Lower lobe of right lung (tissue), 2 donors: ENCODE measurements at regions not wholly inside any gene's neighbourhood (a gene's known extent, or its start where the extent isn't known, plus 50 kb on each side); places are given as distances from the start of the nearest gene placed in this dataset.

ENCODE experiments used
- ATAC-seq, 2 donors: fragments of 200-7000 bp; cut with Tn5 transposase; one replicate each; pipeline ENCODE4 v1.9.1; 2020 to 2022; ENCODE audit warnings: mild to moderate bottlenecking in 2 of 2, moderate library complexity in 2 of 2
- DNase-seq: peaks from one replicate; pipeline ENCODE4 v3.0.0-alpha.2; 2020
- H3K27ac ChIP-seq: fragments of 200-600 bp; one replicate; pipeline ENCODE4 v1.8.0; 2022
- H3K27me3 ChIP-seq: fragments of 200-600 bp; one replicate; pipeline ENCODE4 v1.8.0; 2022; ENCODE audit warnings: low read depth
- H3K36me3 ChIP-seq: fragments of 200-600 bp; one replicate; pipeline ENCODE4 v1.8.0; 2022; ENCODE audit warnings: mild to moderate bottlenecking
- H3K4me1 ChIP-seq: fragments of 200-600 bp; one replicate; pipeline ENCODE4 v1.8.0; 2022
- H3K4me3 ChIP-seq: fragments of 200-600 bp; one replicate; pipeline ENCODE4 v1.8.0; 2022; ENCODE audit warnings: mild to moderate bottlenecking
- H3K9me3 ChIP-seq: fragments of 200-600 bp; one replicate; pipeline ENCODE4 v1.8.0; 2022
- intact Hi-C: fragments of 100-400 bp; cut with DNase I; formaldehyde crosslinking; loops from one replicate; pipeline ENCODE4 v1.11.0; 2022
- TF ChIP-seq, protein P1 (sequence below): fragments of 200-600 bp; IDR thresholded peaks from one replicate; pipeline ENCODE4 v1.8.0; 2022; ENCODE audit warnings: antibody characterized with exemption, mild to moderate bottlenecking
- donor health status: DM: no; HTN: yes; CAD: no; lungs with severe emphysema.

DNA sequence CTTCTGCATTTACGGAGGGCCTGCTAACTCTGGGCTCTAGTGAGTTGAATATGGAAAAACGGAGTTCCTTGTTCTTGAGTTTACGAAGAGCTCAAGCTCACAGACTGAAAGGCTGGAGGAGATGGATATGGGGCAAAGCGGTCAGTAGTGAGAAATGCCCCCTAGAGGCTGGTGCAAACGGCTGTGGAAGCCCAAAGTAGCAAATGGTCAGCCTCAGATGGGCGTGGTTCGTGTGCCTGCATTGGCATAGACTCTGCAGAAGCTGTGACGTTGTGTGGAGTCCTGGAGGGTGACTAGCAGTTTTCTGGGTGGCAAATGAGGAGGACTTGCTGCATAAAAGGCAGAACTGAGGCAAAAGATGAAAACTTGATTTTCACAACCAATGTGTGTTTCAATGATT lies 93.6 kb upstream of the TWIST2 start:
- H3K27ac ChIP-seq: no peak overlapping the region
- no peaks in the 10 kb centered on the region for H3K4me1 ChIP-seq
- H3K9me3 ChIP-seq: peaks cover 5% of the 10 kb centered on the region
- DNase-seq (no peak), ATAC-seq (no peak)
- H3K4me3 ChIP-seq: no peak overlapping the region
- H3K27me3 ChIP-seq: no peaks in the 10 kb centered on the region
- H3K36me3 ChIP-seq: no peaks in the 10 kb centered on the region
- TF ChIP-seq, protein P1, sequence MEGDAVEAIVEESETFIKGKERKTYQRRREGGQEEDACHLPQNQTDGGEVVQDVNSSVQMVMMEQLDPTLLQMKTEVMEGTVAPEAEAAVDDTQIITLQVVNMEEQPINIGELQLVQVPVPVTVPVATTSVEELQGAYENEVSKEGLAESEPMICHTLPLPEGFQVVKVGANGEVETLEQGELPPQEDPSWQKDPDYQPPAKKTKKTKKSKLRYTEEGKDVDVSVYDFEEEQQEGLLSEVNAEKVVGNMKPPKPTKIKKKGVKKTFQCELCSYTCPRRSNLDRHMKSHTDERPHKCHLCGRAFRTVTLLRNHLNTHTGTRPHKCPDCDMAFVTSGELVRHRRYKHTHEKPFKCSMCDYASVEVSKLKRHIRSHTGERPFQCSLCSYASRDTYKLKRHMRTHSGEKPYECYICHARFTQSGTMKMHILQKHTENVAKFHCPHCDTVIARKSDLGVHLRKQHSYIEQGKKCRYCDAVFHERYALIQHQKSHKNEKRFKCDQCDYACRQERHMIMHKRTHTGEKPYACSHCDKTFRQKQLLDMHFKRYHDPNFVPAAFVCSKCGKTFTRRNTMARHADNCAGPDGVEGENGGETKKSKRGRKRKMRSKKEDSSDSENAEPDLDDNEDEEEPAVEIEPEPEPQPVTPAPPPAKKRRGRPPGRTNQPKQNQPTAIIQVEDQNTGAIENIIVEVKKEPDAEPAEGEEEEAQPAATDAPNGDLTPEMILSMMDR: no peak
- intact Hi-C loops: no loop called here

DNA sequence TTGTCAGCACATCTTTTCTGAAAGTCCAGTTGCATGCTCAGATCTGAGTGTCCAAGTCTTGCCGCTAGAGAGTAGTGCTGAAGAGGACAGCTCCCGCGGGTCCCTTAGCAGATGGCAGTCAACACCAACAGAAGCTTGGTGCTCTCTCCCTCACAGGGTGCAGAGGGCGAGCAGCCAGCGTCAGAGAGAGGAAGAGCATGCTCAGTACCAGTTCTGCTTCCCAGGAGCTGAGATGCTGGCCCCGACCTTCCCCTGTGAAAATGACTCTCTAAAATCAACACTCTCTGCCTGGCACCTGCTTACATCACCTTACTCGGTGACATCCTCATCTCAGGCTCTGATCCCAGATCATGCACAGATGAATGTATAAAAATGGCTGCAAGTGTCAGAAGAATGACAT lies 86.0 kb upstream of the TWIST2 start:
- TF ChIP-seq, protein P1: no peak
- DNase-seq (no peak), ATAC-seq (no peak)
- Histone ChIP-seq H3K9me3 (no peaks in the 10 kb centered on the region), H3K4me3 (no peak overlapping the region), H3K27me3 (peaks cover 11% of the 10 kb centered on the region), H3K27ac (no peak overlapping the region), H3K36me3 (no peaks in the 10 kb centered on the region), H3K4me1 (no peaks in the 10 kb centered on the region)
- intact Hi-C loops: no loop called here

DNA sequence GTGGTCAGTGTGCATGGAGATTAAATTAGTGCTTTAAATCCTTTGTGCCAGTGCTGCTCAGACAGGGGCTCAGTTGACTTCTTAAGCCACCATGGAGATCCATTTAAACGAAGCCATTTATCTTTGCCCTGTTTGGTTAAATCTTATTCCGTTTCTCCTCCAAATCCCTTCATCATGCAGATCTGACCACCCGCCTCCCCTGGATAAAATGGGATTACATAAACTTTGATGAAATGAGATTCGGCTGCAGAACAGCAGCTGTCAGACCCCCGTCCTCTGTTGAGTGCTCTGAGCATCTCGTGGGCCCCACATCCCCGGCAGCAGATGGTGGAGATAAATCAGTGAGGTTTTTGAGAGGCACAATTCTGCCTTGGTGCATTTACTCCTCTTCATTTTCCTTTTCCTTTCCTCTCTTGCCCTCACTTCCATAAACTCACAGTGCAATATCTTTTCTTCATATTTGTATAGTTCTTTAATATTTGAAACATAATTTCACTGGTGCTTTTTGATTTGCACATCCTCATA lies 84.4 kb upstream of the TWIST2 start:
- TF ChIP-seq, protein P1: no peak
- H3K36me3 ChIP-seq: no peaks in the 10 kb centered on the region
- intact Hi-C loops: no loop called here
- H3K27ac ChIP-seq: no peak overlapping the region
- no peak overlapping the region for H3K4me3 ChIP-seq
- DNase-seq (no peak), ATAC-seq (no peak)
- H3K4me1 ChIP-seq: no peaks in the 10 kb centered on the region
- H3K27me3 ChIP-seq: peaks cover 11% of the 10 kb centered on the region
- no peaks in the 10 kb centered on the region for H3K9me3 ChIP-seq

DNA sequence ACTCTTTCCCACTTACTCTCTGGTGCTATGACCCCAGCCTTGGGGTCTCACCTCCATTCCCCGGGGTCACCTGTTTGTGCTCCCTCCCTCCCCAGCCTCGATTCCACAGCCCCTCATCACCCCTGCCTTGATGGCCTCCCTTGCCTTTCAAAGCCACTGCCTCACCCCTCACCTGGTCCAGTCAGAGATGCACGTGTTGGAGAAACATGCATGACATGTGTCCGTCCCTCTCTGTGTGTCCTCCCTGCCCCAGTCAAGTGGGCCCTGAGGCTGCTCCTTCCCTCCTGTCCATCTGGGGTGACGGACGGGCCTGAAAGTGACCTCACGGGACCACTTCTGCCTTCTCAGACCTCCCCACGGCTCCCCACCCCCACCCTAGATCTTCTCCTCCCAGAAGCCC lies 82.3 kb upstream of the TWIST2 start:
- TF ChIP-seq, protein P1: no peak
- Histone ChIP-seq H3K4me3 (no peak overlapping the region), H3K4me1 (no peaks in the 10 kb centered on the region), H3K9me3 (no peaks in the 10 kb centered on the region), H3K36me3 (no peaks in the 10 kb centered on the region), H3K27ac (no peak overlapping the region), H3K27me3 (peaks cover 11% of the 10 kb centered on the region)
- DNase-seq: no peak
- ATAC-seq: no peak
- intact Hi-C loops: no loop called here

DNA sequence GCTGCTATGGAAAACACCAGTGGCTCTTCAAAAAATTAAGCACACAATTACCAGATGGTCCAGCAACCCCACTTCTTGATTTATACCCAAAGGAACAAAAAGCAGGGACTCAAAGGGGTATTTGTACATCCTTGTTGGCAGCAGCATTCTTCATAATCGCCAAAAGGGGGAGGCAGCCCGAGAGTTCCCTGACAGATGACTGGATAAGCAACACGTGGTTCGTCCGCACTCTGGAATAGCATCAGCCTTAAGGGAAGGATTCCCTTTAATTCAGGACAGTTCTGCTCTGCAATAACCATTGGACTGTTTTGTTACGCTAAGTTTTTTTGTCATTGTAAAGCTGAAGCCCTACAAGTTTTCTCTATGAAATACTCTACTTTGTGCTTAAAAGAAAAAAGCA lies 76.7 kb upstream of the TWIST2 start:
- Histone ChIP-seq H3K4me1 (no peaks in the 10 kb centered on the region), H3K9me3 (no peaks in the 10 kb centered on the region), H3K27ac (no peak overlapping the region), H3K27me3 (peaks cover 16% of the 10 kb centered on the region), H3K4me3 (no peak overlapping the region), H3K36me3 (no peaks in the 10 kb centered on the region)
- ATAC-seq (no peak), DNase-seq (no peak)
- intact Hi-C loops: no loop called here
- TF ChIP-seq, protein P1: no peak

DNA sequence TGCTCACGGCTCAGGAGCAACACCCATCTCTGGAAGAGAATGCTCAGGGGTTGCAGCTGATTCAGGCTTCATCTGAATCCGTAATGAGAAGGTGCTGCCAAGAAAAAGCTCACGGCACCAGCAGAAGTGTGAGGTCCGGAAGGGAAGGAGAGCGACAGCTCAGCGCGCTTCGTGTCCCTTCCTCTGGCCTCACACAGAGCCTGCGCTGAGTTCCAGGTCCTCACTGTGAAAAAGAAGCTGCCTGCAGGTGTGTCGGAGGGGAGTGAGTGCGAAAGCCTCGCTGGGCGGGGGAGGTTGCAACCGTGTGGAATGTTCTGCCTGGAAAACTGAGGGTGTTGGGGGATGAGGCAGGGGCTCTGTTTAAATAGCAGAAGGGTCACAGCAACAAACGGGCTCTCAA lies 76.2 kb upstream of the TWIST2 start:
- Histone ChIP-seq H3K27me3 (peaks cover 13% of the 10 kb centered on the region), H3K9me3 (no peaks in the 10 kb centered on the region), H3K4me3 (no peak overlapping the region), H3K36me3 (no peaks in the 10 kb centered on the region), H3K27ac (no peak overlapping the region), H3K4me1 (no peaks in the 10 kb centered on the region)
- DNase-seq (no peak), ATAC-seq (no peak)
- TF ChIP-seq, protein P1: no peak
- intact Hi-C loops: no loop called here
